Stimulated activated CD4-positive, alpha-beta T cell treated with anti-CD3 and anti-CD28 coated beads, Interleukin-15, amount 100 ng/mL, for 24 hours (primary cell): ENCODE measurements at regions not wholly inside any gene's neighbourhood (a gene's known extent, or its start where the extent isn't known, plus 50 kb on each side); places are given as distances from the start of the nearest gene placed in this dataset.
"Not testable (repeated sequence)": the region's sequence is repeated elsewhere in the genome, so short reads cannot be mapped to it uniquely, and the experiment has no call there.

Experiments used
- DNase-seq: peaks from one replicate; pipeline ENCODE4 v3.0.0-alpha.2; 2020

DNA sequence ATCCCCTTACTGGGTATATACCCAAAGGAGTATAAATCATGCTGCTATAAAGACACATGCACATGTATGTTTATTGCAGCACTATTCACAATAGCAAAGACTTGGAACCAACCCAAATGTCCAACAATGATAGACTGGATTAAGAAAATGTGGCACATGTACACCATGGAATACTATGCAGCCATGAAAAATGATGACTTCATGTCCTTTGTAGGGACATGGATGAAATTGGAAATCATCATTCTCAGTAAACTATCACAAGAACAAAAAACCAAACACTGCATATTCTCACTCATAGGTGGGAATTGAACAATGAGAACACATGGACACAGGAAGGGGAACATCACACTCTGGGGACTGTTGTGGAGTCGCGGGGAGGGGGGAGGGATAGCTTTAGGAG is 161.7 kb upstream of the PHACTR1 start:
- not testable (repeated sequence) for DNase-seq

DNA sequence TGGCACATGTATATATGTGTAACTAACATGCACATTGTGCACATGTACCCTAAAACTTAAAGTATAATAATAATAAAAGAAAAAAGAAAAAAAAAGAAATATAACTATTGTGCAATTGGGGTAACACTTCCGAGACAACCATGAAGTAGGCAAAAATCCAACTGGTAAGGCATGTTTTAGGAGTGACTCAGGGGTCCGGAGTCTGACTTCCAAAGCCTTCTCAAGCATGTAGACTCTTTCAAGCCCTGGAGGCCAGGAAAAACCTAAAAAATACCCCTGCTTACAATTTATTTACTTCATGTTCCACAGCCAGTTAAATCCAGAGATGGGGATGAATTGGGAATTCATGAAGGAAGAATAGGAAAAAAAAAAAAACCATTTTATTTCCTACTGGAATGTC is 161.3 kb upstream of the PHACTR1 start:
- no peak for DNase-seq

DNA sequence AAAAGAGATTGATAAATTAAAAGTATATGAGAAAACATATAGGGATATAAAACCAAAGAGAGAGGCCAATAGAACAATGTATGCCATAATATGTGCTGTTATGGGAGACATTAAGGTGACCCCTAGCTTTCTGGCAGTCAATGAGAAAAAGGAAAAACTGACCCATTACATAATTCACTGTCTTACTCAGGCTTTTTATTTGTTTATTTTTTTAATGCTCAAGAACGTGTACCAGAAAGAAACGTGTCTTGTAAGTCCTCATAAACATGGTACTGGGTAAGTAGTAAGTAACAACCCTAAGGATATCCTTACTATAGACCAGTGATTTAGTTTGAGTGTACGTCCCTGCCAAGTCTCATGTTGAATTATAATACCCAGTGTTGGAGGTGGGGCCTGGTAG is 160.8 kb upstream of the PHACTR1 start:
- DNase-seq: no peak

DNA sequence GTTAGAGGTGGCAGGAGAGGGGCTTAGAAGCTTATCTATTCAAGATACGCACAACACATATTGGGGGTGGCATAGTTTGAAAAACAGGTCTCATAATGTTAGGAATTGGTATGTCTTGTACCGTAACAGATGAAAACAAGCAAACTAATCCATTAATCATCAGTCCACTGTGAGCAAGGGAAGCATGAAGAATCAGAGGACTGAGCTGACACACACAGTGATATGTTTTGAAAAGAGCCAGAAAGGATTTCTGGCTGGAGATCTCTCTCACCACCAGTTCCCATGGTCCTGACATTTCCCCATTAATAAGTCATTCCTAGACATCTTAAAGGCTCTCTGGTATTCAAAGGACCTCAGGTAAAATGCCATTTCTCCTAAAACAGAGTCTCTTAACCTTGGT is 158.8 kb upstream of the PHACTR1 start:
- DNase-seq: no peak

DNA sequence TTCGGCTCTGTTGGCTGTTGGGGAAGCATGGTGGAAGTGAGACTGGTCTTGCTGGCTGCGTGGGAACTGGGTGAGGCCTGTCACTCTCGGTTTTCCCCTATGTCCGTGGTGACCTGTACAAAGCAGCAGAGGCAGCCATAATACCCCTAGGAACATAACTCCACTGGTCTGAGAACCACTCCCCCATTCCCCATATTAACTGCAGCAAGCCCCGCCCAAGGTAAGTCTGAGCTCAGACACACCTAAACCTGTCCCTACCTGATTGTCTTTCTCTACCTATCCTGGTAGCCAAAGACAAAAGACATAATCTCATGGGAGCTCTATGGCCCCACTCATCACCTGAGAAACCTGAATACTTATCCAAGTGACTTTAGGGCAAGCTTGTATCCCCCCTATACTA is 156.3 kb upstream of the PHACTR1 start:
- DNase-seq: no peak

DNA sequence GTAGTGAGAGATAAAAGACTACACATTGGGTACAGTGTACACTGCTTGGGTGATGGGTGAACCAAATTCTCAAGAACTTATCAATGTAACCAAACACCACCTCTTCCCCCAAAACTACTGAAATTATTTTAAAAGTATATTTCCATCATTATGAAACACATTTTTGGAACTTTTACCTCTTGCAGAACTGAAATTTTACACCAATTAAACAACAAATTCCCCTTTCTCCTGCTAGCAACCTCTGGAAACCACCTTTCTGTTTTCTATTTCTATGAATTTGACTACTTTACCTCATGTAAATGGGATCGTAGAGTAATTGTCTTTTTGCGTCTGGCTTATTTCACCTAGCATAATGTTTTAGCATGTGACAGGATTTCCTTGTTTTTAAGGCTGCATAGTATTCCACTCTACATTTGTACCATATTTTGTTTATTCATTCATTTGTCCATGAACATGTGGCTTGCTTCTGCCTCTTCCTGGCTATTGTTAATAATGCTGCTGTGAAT is 149.9 kb upstream of the PHACTR1 start:
- no peak for DNase-seq

DNA sequence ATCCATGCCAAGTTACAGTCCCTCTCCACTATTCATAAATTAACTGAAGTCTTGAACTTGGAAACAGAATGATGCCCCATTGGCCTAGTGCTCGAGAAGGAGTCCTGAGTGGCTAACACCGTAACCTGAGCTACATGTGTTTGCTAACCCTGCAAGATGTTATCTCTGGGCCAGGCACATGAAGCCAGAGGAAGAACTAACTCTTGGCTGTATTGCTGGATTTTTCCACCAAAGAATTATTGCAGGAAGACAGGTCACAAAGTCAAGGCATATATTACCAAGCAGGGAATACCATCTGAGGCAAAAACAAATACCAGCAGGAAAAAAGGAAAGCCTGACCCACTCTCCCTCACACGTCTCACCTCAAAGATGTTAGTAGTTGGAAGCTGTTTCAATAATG is 148.9 kb upstream of the PHACTR1 start:
- DNase-seq: no peak

DNA sequence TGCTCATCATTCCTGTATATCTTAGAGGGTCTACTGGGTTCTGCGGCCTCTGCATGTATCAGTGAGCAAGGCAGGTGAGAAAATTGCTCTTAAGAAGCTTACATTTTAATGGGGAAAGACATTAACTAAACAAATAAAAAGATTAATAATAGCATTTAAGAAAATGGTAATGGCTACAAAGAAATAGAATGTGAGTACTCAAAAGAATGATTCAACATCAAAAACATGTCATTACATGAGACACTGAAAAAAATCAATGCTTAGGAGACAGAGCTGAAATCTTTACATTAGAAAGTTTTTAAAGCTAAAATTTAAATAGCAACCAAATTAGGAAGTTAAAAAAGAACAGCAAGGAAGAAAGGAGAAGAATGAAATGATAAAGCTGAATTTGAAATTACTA is 146.9 kb upstream of the PHACTR1 start:
- no peak for DNase-seq

DNA sequence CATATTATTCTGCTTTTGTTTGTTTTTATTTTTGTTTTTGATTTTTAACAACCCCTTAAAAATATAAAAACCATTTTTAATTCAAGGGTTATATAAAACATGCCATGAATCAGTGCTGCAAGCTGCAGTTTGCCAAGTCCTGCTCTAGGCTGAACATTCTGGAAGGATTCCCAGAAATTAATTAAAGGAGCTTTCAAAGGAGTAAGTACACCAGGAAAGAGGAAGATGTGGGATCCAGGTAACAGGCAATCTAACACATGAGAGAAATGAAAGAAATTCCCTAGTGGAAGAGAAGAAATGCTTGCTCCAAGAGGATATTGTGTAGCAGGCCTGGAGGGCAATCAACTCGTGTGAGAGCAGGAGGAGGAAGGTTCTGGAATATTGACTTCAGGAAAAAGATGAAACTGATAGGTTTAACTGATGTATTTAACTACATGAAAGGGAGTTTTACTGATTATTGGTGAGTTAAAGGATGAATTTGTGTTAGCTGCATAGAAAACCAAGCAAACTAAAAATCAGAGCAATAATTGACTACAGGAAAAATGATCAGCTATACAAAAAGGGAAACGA is 146.0 kb upstream of the PHACTR1 start:
- no peak for DNase-seq

DNA sequence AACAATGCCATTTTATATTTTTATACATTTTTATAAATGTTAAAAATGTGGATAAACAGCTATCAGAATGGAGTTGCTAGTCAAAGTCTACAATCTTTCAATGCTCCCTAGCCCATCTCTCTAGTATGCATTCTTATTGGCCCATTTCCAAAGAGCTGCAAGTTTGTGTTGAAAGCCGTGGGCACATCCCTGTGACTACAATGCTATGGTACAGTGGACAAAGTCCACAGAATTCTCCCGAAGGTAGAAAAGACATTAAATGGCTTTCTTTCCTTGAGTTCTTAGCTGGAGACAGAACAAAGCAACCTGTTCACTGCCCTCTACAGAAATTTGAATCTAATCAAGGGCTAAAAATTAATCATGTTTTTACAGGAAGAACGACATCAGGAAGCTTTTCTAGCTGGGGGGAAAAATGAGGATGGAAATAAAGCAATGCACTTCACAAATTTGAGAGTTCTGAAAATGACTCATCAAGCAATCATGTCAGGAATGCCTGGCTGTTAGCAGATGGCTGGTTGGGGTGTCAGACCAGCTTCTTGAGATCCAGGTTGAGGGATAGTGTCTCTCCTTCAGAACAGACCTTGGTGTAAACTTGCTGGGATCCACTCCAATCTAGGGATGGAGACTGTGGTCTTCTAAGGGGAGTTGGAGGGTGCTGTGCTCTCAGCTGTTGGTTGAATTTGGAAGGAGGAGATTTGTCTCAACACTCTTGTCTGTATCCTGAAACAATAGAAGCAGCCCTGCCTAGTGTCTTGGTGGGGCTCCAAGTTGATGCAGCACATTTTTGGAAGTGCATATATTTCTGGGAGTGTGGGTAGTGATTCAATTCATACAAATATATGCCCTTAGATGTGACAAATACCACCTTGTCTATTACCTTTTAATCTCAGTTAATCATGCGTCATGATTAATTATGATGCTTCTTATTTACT is 143.4 kb upstream of the PHACTR1 start:
- DNase-seq: no peak

DNA sequence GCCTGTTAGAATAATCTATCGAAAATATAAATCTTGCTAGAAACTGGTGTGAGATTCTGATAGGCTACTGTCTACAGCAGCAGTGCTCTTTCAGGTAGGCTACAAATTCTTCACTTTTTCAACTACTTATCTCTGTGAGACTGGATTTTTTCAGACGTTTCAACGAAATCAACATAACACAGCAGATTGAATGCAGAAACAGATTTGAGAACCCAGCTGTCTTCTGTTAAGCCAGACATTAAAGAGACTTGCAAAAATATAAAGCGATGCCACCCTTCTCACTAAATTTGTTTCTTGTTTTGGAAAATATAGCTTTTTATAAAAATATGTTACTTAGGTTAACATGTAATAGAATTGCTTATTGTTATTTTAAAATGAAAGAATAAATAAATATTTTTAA is 140.6 kb upstream of the PHACTR1 start:
- no peak for DNase-seq

DNA sequence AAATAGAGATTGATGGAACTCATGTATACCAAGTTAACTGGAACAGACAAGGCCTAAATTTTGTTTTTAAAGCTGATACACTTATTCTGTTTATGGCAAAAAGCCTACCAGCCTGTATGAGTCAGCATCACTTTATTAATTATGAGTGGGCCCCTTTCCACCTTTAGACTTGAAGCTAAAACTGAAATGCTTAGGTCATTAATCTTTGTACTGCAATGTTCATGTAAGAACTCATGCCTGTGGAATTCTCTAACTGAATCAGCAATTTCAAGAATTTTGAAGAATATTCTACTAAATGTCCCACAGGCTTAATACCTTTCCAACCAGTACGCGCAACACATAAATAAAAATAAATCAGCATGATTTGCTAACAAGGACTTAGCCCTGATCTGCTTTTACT is 140.2 kb upstream of the PHACTR1 start:
- no peak for DNase-seq

DNA sequence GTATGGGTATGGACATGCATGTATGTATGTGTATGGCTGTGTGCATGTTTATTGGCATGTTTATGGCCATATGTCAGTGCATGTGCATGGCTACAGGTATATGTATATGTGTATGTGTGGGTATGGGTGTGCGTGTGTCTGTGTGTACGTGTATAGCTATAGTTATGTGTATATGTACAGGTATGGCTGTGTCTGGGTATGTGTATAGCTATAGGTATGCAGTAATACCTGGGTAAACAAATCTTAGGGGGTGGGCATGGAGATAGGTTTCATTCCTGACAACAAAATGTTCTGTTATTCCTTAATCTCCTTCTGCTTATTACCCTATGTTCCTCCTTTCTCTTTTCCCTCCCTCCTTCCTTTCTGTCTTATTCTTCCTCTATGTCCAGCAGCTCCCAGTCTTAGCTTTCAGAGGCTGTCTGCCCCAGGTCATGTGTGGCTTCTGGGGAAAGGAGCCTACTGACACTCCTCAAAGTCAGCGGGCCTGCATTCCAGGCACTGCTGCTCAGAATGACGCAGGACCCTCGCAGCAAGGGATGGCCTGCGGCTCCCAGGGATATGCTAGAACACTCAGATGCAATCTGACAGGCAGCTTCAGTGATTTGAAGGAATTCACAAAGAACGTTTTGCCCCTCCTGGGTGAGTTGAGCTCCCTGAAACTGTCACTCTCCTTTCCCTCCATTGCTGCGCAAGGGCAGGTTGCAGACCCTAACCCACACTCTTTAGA is 139.3 kb upstream of the PHACTR1 start:
- no peak for DNase-seq

DNA sequence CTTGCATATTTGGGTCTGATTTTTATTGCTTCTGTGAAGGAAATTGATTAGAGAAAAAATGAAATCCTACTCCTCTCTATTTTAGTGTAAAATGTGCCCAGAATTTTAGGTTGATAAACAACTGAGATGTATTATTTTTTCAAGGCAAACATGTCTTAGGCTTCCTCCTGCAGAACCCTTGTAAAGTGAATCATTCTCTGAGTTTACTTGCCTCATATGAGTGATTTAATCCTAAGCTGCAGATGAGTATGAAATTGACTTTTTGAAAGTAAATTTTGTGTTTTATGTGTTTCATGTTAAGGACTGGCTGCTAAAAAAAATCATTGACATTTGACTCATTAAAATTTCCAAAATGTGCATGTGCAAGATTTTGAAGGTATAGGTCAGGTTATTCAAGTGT is 138.5 kb upstream of the PHACTR1 start:
- no peak for DNase-seq

DNA sequence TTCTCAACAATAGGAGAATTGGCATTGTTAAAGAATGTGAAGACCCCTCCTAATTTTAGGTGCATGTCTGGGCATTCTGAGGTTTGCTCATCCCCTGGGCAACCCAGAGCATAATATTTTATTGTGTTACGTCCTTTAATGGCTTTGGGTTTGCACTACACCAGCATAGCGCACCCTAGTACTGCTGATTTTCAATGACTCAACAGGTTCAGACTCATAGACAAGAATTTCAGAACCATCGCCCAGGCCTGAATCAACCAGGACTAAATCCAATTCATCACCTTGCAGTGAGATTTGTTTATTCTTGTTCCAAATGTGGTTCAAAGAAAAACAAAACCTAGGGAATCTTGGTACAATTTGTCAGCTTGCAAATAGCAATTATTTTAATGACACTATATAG is 137.8 kb upstream of the PHACTR1 start:
- no peak for DNase-seq

DNA sequence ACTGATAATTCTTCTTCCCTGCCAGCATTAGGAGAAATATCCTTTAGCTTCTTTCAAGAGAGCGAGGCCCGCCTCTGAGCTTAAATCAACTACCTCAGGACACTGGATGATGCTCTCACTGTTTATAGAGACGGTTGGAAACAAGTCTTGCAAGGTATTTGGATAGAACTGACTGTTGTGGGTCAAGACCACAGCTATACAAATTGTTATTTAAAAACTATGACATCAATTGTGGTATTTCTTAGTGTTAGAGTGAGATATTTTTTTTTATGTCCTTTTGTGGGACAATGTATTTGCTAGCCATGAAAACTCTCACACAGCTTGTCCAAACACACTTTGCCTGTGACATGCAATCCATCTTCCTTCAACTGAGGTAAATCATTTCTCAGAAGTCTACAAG is 136.3 kb upstream of the PHACTR1 start:
- DNase-seq: no peak

DNA sequence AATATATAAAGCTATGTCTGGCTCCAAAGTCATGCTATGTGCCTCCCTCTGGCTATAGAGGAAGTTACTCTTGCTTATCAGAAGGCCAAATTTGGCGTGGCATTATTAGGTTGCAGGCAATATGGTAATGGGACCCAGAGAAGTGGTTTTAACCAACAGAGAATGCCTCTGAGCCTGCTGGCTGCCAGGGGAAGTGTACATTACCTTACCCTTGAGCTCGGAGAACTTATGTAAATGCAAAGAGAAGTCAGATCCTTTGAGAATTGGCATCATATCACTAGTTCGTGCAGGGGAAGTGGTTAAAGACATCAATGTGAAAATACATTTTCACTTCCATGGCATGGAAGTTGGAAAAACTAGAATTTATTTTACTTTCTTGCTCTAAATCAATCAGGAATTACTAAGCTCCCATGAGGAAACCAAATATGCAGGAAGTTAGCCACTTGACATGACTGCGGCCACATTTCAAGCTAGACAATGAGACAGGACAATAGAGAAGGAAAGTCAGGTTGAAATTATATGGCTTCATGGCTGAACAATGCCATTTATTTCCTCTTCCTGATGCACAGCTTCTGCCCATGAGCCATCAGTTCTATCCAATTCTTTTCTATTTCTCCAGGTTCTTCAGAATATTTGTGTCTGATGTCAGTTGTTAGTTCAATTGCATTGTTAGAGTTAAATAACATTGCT is 134.0 kb upstream of the PHACTR1 start:
- no peak for DNase-seq

DNA sequence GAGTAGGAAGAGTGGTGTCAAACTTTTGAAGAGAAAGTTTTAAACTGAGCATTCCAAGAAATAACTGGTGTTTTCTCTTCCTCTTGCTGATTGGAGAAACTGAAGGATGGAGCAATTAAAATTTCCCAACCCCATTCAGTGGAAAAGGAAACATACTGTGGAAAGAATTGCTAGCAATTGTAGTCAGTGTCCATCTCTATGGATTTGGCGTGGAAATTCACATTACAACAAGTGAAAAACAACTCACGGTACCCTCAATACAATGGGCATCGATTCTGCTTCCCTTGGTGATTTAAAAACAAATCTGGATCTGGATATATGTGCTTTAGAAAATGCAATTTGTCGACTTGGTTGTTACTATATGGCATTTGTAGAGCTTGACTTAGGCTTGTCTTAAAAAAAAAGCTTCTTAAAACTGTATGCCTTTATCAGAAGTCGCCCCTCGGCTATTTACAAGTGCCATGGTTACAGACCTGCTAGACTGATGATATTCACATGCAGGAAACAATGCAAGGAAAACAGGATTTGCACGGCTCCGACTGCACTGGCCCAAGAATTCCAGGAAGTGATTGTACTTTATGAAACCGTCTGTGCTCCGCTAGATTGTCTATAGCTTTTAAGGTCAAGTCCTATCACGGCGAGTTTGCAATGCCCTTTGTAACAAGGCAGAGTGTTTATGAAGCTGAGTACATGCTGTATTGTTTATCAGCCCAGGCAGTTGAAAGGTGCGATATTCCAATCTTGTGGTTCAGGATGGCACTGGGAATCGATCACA is 131.7 kb upstream of the PHACTR1 start:
- no peak for DNase-seq

DNA sequence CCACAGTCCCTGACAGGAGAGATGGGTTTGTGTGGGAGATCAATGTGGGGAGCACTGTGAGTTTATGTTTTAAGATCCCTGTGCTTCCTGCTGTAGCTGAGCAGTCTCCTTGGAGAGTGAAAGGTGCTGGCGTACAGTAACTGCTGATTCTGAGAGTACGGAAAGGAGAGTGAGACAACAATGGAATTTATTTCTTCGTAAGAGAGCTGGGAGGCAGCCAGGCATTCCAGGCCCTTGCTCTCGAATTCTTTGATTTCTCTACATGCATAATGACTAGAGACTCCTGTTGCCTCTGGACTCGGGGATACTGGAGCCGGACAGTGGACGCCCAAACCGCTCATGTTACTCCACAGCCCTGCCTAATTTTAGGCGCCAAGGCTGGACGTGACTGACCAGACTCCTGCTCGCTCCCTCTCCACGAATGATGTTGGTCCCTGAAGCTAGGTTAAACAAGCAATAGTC is 131.0 kb upstream of the PHACTR1 start:
- no peak for DNase-seq

DNA sequence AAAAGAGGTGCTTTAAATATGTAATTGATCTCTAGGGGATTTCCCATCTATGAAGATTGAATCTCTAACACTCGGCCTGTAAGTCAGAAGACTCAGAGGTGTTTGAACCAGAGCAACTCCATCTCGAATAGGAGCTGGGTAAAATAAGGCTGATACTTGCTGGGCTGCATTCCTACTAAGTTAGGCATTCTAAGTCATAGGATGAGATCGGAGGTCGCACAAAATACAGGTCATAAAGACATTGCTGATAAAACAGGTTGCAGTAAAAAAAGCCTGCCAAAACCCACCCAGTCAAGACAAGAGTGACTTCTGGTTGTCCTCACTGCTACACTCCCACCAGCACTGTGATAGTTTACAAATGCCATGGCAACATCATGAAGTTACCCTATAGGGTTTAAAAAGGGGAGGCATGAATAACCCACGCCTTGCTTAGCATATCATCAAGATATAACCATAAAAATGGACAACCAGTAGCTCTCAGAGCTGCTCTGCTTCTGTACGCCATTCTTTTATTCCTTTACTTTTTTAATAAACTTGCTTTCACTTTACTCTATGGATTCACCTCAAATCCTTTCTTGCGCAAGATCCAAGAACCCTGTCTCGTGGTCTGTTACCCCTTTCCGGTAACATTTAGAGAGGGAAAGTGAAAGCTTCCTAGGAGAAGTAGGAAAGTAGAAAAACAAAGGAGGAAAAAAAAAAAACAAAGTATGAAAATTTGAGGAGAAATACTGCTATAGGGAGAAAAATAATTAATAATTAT is 129.7 kb upstream of the PHACTR1 start:
- no peak for DNase-seq

DNA sequence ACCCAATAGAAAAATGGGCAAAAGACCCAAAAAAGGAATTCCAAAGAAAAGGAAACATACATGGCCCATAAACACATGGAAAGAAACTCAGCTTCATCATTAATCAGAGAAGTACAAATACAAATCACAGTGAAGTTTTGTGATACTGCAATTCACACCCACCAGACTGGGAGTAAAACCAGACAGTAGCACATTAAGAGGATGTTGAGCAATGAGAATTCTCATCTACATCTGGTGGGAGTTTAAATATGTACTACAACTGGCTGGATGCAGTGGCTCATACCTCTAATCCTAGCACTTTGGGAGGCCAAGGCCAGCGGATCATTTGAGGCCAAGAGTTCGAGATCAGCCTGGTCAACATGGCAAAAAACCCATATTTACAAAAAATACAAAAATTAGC is 125.7 kb upstream of the PHACTR1 start:
- no peak for DNase-seq

DNA sequence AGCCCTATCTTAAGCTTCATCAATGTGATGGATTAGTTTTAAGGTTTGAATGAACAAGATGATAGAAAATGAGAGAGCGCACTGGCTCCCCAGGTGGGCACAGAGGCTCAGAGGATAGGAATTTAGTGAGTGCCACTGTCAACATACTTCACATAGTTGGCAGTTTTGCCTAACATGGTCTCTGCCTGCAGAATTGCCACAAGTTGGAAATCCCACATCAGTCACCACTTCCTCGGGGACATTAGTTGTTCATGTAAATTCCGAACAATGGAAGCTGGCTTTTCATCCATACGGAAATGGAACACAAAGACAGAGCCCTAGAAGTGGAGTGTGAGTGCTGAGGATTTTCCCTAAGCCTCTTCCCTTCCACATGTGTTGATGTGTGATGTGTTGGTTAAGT is 123.9 kb upstream of the PHACTR1 start:
- no peak for DNase-seq
